ENCODE measurements at regions not wholly inside any gene's neighbourhood (a gene's known extent, or its start where the extent isn't known, plus 50 kb on each side); places are given as distances from the start of the nearest gene placed in this dataset.
"Not testable (repeated sequence)": the region's sequence is repeated elsewhere in the genome, so short reads cannot be mapped to it uniquely, and the experiment has no call there.

DNA sequence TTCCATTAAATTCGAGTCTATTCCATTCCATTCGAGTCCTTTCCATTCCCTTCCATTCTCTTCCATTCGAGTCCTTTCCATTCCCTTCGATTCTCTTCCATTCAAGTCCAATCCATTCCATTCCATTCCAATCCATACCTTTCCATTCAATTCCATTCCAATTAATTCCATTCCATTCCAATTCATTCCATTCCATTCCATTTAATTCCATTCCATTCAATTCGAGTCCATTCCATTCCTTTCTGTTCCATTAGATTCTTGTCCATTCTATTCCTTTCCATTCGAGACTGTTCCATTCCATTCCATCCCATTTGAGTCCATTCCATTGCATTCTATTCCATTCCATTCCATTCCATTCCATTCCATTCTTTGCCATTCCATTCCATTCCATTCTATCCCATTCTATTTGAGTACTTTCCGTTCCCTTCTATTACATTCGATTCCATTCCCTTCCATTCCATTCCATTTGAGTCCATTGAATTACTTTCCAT is 1130.0 kb downstream of the RPIA start:
- Mint-ChIP-seq H3K27ac (no peak overlapping the region), H3K4me1 (no peaks in the 10 kb centered on the region), H3K4me3 (no peak overlapping the region), H3K36me3 (peaks cover 23% of the 10 kb centered on the region), H3K9me3 (peaks cover 79% of the 10 kb centered on the region), H3K27me3 (no peaks in the 10 kb centered on the region)
- no peak for DNase-seq
- CTCF ChIA-PET, result no interaction called here

DNA sequence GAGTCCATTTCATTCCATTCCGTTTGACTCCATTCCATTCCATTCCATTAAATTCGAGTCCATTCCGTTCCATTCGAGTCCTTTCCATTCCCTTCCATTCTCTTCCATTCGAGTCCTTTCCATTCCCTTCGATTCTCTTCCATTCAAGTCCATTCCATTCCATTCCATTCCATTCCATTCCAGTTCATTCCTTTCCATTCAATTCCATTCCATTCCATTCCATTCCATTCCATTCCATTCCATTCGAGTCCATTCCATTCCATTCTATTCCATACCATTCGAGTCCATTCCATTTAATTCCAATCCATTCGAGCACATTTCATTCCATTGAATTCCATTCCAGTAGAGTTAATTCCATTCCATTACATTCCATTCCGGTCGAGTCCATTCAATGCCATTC is 1130.9 kb downstream of the RPIA start:
- H3K4me1 Mint-ChIP-seq, H3K27me3 Mint-ChIP-seq, H3K4me3 Mint-ChIP-seq, H3K27ac Mint-ChIP-seq, CTCF ChIA-PET, DNase-seq: not testable (repeated sequence)
- peaks cover 73% of the 10 kb centered on the region for H3K9me3 Mint-ChIP-seq
- H3K36me3 Mint-ChIP-seq, result peaks cover 31% of the 10 kb centered on the region

DNA sequence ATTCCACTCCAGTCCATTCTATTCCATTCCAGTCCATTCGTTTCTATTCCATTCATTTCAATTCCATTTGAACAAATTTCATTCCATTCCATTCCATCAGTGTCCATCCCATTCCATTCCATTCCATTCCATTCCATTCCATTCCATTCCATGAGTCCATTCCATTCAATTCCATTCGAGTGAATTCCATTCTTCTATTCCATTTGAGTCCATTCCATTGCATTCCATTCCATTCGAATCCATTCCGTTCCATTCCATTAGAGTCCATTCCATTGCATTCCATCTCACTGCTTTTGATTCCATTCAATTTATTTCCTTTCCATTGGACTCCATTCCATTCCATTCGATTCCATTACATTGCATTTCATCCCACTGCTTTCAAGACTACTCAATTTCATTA is 1132.1 kb downstream of the RPIA start:
- peaks cover 29% of the 10 kb centered on the region for H3K36me3 Mint-ChIP-seq
- H3K27me3 Mint-ChIP-seq, result no peaks in the 10 kb centered on the region
- H3K4me1 Mint-ChIP-seq, result no peaks in the 10 kb centered on the region
- H3K9me3 Mint-ChIP-seq, result peaks cover 61% of the 10 kb centered on the region
- DNase-seq, result no peak
- CTCF ChIA-PET, result no interaction called here
- H3K4me3 Mint-ChIP-seq, result no peak overlapping the region
- H3K27ac Mint-ChIP-seq, result no peak overlapping the region

DNA sequence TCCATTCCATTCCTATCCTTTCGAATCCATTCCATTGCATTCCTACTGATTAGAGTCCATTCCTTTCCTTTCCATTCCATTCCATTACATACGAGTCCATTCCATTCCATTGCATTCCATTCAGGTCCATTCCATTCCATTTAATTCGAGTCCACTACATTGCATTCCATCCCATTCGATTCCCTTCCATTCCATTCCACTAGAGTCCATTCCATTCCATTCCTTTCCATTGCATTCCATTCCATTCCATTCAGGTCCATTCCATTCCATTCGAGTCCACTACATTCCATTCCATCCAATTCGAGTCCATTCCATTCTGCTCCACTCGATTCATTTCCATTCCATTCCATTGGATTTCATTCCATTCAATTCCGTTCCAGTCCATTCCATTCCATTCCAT is 1133.6 kb downstream of the RPIA start:
- CTCF ChIA-PET, result no interaction called here
- H3K9me3 Mint-ChIP-seq, result peaks cover 46% of the 10 kb centered on the region
- DNase-seq, result no peak
- H3K27ac Mint-ChIP-seq, result no peak overlapping the region
- no peaks in the 10 kb centered on the region for H3K4me1 Mint-ChIP-seq
- no peaks in the 10 kb centered on the region for H3K27me3 Mint-ChIP-seq
- no peak overlapping the region for H3K4me3 Mint-ChIP-seq
- H3K36me3 Mint-ChIP-seq, result peaks cover 26% of the 10 kb centered on the region

DNA sequence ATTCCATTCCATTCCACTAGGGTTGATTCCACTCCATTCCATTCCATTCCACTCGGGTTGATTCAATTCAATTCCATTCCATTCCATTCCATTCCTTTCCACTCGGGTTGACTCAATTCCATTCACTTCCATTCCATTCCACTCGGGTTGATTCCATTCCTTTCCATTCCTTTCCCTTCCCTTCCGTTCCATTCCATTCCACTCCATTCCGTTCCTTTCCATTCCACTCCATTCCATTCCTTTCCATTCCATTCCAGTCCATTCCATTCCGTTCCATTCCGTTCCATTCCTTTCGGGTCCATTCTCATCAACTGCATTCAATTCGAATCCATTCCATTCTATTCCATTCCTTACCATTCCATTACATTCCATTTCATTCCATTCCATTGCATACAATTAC is 1135.3 kb downstream of the RPIA start:
- H3K4me1 Mint-ChIP-seq, DNase-seq, CTCF ChIA-PET, H3K4me3 Mint-ChIP-seq, H3K27ac Mint-ChIP-seq, H3K27me3 Mint-ChIP-seq: not testable (repeated sequence)
- Mint-ChIP-seq H3K36me3 (peaks cover 25% of the 10 kb centered on the region), H3K9me3 (peaks cover 29% of the 10 kb centered on the region)

DNA sequence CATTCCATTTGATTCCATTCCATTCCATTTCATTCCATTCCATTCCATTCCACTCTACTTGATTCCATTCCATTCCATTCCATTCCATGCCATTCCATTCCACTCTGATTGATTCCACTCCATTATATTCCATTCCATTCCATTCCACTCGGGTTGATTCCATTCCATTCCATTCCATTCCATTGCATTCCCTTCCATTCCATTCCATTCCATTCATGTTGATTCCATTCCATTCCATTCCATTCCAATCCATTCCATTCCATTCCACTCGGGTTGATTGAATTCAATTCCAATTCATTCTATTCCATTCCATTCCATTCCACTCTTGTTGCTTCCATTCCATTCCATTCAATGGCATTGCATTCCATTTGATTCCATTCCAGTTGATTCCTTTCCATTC is 1136.4 kb downstream of the RPIA start:
- CTCF ChIA-PET, H3K4me3 Mint-ChIP-seq, H3K27me3 Mint-ChIP-seq, H3K27ac Mint-ChIP-seq, DNase-seq, H3K4me1 Mint-ChIP-seq: not testable (repeated sequence)
- Mint-ChIP-seq H3K9me3 (peaks cover 18% of the 10 kb centered on the region), H3K36me3 (peaks cover 23% of the 10 kb centered on the region)

DNA sequence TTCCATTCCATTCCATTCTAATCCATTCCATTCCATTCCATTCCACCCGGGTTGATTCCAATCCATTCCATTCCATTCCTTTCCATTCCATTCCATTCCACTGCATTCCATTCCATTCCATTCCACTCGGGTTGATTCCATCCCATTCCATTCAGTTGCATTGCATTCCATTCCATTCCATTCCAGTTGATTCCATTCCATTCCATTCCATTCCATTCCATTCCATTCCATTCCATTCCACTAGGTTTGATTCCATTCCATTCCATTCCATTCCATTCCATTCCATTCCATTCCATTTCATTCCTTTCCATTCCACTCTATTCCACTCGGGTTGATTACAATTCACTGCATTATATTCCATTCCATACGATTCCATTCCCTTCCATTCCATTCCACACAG is 1136.9 kb downstream of the RPIA start:
- H3K27me3 Mint-ChIP-seq, CTCF ChIA-PET, H3K4me1 Mint-ChIP-seq, H3K27ac Mint-ChIP-seq, DNase-seq, H3K4me3 Mint-ChIP-seq: not testable (repeated sequence)
- peaks cover 12% of the 10 kb centered on the region for H3K9me3 Mint-ChIP-seq
- peaks cover 25% of the 10 kb centered on the region for H3K36me3 Mint-ChIP-seq

DNA sequence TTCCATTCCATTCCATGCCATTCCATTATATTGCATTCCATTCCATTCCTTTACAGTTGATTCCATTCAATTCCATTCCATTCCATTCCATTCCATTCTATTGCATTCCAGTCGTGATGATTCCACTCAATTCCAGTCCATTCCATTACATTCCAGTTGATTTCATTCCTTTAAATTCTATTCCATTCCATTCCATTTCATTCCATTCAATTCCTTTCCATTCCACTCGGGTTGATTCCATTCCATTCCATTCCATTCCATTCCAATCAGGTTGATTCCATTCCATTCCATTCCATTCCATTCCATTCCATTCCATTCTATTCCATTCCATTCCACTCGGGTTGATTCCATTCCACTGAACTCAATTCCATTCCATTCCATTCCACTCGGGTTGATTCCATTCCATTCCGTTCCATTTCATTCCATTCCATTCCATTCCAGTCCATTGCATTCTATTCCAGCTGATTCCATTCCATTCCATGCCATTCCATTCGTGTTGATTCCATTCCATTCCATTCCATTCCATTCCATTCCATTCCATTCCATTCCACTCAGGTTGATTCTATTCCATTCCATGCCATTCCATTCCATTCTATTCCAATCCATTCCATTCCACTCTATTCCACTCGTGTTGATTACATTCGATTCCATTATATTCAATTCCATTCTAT is 1137.6 kb downstream of the RPIA start:
- H3K27me3 Mint-ChIP-seq, H3K27ac Mint-ChIP-seq, H3K9me3 Mint-ChIP-seq, CTCF ChIA-PET, H3K4me3 Mint-ChIP-seq, H3K4me1 Mint-ChIP-seq, DNase-seq: not testable (repeated sequence)
- peaks cover 25% of the 10 kb centered on the region for H3K36me3 Mint-ChIP-seq

DNA sequence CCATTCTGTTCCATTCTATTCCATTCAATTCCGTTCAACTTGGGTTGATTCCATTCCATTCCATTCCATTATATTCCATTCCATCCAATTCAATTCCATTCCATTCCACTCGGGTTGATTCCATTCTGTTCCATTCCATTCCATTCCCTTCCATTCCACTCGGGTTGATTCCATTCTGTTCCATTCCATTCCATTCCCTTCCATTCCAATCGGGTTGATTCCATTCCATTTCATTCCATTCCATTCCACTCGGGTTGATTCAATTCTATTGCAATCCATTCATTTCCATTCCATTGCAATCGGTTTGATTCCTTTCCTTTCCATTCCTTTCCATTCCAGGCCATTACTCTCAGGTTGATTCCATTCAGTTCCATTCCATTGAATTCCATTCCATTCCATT is 1138.4 kb downstream of the RPIA start:
- H3K27ac Mint-ChIP-seq, result no peak overlapping the region
- H3K36me3 Mint-ChIP-seq, result peaks cover 26% of the 10 kb centered on the region
- no peak overlapping the region for H3K4me3 Mint-ChIP-seq
- no peaks in the 10 kb centered on the region for H3K27me3 Mint-ChIP-seq
- no peaks in the 10 kb centered on the region for H3K4me1 Mint-ChIP-seq
- CTCF ChIA-PET, result no interaction called here
- no peak for DNase-seq
- no peaks in the 10 kb centered on the region for H3K9me3 Mint-ChIP-seq

DNA sequence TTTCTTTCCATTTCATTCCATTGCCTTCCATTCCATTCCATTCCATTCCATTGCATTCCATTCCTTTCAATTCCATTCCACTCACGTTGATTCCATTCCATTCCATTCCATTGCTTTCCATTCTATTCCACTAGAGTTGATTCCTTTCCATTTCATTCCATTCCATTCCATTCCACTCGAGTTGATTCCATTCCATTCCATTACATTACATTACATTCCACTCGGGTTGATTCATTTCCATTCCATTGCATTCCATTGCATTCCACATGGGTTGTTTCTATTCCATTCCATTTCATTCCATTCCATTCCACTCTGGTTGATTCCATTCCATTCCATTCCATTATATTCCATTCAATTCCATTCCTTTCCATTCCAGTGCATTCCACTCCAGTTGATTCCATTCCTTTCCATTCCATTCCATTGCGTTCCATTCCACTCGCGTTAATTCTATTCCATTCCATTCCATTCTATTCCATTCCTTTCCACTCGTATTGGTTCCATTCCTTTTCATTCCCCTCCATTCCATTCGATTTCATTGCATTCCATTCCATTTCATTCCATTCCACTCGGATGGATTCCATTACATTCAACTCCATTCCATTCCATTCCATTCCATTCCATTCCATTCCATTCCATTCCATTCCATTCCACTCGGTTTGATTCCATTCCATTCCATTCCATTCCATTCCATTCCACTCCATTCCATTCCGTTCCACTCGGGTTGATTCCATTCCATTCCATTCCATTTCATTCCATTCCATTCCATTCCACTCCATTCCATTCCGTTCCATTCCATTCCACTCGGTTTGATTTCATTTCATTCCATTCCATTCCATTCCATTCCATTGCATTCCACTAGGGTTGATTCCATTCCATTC is 1139.1 kb downstream of the RPIA start:
- H3K27me3 Mint-ChIP-seq, DNase-seq, CTCF ChIA-PET: not testable (repeated sequence)

DNA sequence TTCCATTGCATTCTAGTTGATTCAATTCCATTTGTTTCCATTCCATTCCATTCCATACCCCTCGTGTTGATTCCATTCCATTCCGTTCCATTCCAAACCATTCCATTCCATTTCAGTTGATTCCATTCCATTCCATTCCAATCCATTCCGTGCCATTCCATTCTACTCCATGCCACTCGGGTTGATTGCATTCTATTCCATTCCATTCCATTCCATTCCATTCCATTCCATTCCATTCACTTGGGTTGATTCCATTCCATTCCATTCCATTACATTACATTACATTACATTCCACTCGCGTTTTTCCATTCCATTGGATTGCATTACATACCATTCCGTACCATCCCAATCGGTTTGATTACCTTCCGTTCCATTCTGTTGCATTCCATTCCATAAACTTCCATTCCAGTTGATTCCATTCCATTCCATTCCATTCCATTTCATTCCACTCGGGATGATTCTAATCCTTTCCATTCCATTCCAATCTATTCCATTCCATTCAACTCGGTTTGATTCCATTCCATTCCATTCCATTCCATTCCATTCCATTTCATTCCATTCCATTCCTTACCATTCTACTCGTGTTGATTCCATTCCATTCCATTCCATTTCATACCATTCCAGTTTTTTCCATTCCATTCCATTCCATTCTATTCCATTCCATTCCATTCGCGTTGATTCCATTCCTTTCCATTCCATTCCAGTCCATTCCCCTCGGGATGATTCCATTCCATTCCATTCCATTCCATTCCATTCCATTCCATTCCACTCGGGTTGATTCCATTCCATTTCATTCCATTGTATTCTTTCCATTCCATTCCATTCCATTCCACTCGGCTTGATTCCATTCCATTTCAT is 1140.4 kb downstream of the RPIA start:
- DNase-seq, result no peak
- Mint-ChIP-seq H3K27me3 (no peaks in the 10 kb centered on the region), H3K27ac (no peak overlapping the region), H3K4me3 (no peak overlapping the region), H3K4me1 (no peaks in the 10 kb centered on the region), H3K36me3 (peaks cover 25% of the 10 kb centered on the region), H3K9me3 (peaks cover 17% of the 10 kb centered on the region)
- CTCF ChIA-PET, result no interaction called here

More for the DNA sequence above, 1139.1 kb downstream of the RPIA start:
- not testable (repeated sequence) for H3K27ac Mint-ChIP-seq, H3K4me3 Mint-ChIP-seq, H3K4me1 Mint-ChIP-seq, H3K9me3 Mint-ChIP-seq
- H3K36me3 Mint-ChIP-seq, result peaks cover 26% of the 10 kb centered on the region

DNA sequence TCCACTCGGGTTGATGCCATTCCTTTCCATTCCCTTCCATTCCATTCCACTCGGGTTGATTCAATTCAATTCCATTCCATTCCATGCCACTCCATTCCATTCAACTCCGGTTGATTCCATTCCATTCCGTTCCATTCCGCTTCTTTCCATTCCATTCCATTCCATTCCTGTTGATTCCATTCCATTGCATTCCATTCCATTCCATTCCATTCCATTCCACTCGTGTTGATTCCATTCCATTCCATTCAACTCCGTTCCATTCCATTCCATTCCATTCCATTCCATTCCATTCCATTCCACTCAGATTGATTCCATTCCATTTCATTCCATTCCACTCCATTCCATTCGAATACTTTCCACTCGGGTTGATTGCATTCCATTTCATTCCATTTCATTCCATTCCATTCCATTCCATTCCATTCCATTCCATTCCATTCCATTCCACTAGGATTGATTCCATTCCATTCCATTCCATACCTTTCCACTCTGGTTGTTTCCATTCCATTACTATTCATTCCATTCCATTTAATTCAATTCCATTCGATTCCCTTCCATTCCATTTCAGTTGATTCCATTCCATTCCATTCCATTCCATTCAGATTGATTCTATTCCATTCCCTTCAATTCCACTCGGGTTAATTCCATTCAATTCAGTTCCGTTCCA is 1141.8 kb downstream of the RPIA start:
- H3K9me3 Mint-ChIP-seq, result peaks cover 19% of the 10 kb centered on the region
- H3K27me3 Mint-ChIP-seq, result no peaks in the 10 kb centered on the region
- no peak overlapping the region for H3K4me3 Mint-ChIP-seq
- no peaks in the 10 kb centered on the region for H3K4me1 Mint-ChIP-seq
- DNase-seq, result no peak
- H3K36me3 Mint-ChIP-seq, result peaks cover 24% of the 10 kb centered on the region
- CTCF ChIA-PET, result no interaction called here
- no peak overlapping the region for H3K27ac Mint-ChIP-seq

DNA sequence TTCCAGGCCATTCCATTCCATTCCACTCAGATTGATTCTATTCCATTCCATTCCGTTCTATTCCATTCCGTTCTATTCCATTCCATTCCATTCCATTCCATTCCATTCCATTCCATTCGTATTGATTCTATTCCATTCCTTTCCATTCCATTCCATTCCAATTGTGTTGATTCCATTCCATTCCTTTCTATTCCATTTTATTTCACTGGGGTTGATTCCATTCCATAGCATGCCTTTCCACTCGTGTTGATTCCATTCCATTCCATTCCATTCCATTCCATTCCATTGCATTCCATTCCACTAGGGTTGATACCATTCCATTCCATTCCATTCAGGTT is 1142.3 kb downstream of the RPIA start:
- H3K27ac Mint-ChIP-seq, result no peak overlapping the region
- no peaks in the 10 kb centered on the region for H3K4me1 Mint-ChIP-seq
- no peak for DNase-seq
- H3K27me3 Mint-ChIP-seq, result no peaks in the 10 kb centered on the region
- peaks cover 19% of the 10 kb centered on the region for H3K9me3 Mint-ChIP-seq
- H3K36me3 Mint-ChIP-seq, result peaks cover 27% of the 10 kb centered on the region
- CTCF ChIA-PET, result no interaction called here
- H3K4me3 Mint-ChIP-seq, result no peak overlapping the region

DNA sequence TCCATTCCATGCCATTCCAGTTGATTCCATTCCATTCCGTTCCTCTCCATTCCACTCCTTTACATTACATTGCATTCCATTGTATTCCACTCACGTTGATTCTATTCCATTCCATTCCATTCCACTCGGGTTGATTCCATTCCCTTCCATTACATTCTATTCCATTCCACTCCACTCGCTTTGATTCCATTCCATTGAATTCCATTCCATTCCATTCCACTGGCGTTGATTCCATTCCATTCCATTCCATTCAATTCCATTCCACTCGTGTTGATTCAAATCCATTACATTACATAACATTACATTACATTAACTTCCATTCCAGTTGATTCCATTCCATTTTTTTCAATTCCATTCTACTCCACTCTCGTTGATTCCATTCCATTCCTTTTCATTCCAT is 1142.8 kb downstream of the RPIA start:
- Mint-ChIP-seq H3K9me3 (peaks cover 19% of the 10 kb centered on the region), H3K27me3 (no peaks in the 10 kb centered on the region), H3K27ac (no peak overlapping the region), H3K4me3 (no peak overlapping the region), H3K36me3 (peaks cover 24% of the 10 kb centered on the region), H3K4me1 (no peaks in the 10 kb centered on the region)
- CTCF ChIA-PET, result no interaction called here
- DNase-seq, result no peak
